Activated T-cell treated with anti-CD3 and anti-CD28 coated beads, Interleukin-2, amount 50 U/mL, for 4 hours (primary cell): ENCODE measurements at regions not wholly inside any gene's neighbourhood (a gene's known extent, or its start where the extent isn't known, plus 50 kb on each side); places are given as distances from the start of the nearest gene placed in this dataset.

Experiments
- ATAC-seq, 2 donors: fragments of 200-7000 bp; cut with Tn5 transposase; one replicate each; pipeline ENCODE4 v1.10.0; 2021
- DNase-seq: peaks from one replicate; pipeline ENCODE4 v3.0.0-alpha.2; 2020
- H3K27me3 Mint-ChIP-seq: one replicate; pipeline ENCODE4 v1.8.0; 2021; ENCODE audit warnings: low read depth, mixed read lengths
- H3K36me3 Mint-ChIP-seq: one replicate; pipeline ENCODE4 v1.8.0; 2022; ENCODE audit warnings: mixed read lengths; ENCODE audit not compliant: insufficient read depth
- H3K4me1 Mint-ChIP-seq: one replicate; pipeline ENCODE4 v1.8.0; 2021; ENCODE audit warnings: low read depth, mixed read lengths
- H3K4me3 Mint-ChIP-seq: one replicate; pipeline ENCODE4 v1.8.0; 2021; ENCODE audit warnings: mild to moderate bottlenecking, moderate library complexity, mixed read lengths
- H3K9me3 Mint-ChIP-seq: one replicate; pipeline ENCODE4 v1.8.0; 2021; ENCODE audit warnings: mixed read lengths

DNA sequence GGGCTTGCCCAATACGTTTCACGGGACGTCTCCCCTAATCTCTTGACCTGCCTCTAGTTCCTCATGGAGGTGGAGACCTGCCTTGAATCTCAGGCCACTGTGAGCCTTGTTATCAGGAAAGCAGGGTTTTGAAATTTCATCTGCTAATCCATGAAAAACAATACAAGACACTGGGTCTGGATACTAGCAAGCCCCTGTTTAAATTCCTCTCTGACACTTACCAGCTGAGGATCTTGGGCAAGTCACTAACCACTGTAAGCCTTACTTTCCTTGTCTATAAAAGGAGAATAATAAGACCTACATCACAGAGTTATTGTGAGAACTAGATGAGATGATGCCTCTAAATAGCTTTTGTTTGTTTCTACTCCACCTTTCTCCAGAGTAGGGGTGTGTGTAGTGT is 303.6 kb downstream of the FGFR2 start:
- H3K9me3 Mint-ChIP-seq = no peaks in the 10 kb centered on the region

DNA sequence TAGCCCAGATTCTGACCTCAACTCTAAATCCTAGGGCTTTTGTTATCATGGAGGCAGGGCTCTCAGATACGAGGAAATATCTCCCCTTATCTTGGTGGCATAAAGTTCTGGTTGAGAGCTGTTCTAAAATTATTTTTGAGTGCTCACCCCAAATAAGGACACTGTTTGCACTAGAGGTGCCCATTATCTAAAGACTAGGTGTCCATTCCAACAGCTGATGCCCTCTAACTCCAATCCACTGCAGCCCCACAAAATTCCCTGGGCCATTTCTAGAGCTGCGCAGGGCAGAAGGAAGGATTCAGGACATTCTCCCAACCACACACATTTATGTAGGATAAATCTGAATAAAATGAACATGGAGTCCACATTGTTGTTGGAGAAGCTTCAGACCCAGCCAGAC is 301.9 kb downstream of the FGFR2 start:
- peaks cover 6% of the 10 kb centered on the region for H3K9me3 Mint-ChIP-seq
- H3K4me1 Mint-ChIP-seq = no peaks in the 10 kb centered on the region
- no peak overlapping the region for H3K4me3 Mint-ChIP-seq
- DNase-seq (no peak), ATAC-seq (no peak)
- H3K27me3 Mint-ChIP-seq = peaks cover 6% of the 10 kb centered on the region
- no peaks in the 10 kb centered on the region for H3K36me3 Mint-ChIP-seq

More for the DNA sequence above, 303.6 kb downstream of the FGFR2 start:
- H3K36me3 Mint-ChIP-seq = no peaks in the 10 kb centered on the region
- H3K4me3 Mint-ChIP-seq = no peak overlapping the region
- DNase-seq (no peak), ATAC-seq (no peak)
- peaks cover 6% of the 10 kb centered on the region for H3K27me3 Mint-ChIP-seq
- no peaks in the 10 kb centered on the region for H3K4me1 Mint-ChIP-seq

DNA sequence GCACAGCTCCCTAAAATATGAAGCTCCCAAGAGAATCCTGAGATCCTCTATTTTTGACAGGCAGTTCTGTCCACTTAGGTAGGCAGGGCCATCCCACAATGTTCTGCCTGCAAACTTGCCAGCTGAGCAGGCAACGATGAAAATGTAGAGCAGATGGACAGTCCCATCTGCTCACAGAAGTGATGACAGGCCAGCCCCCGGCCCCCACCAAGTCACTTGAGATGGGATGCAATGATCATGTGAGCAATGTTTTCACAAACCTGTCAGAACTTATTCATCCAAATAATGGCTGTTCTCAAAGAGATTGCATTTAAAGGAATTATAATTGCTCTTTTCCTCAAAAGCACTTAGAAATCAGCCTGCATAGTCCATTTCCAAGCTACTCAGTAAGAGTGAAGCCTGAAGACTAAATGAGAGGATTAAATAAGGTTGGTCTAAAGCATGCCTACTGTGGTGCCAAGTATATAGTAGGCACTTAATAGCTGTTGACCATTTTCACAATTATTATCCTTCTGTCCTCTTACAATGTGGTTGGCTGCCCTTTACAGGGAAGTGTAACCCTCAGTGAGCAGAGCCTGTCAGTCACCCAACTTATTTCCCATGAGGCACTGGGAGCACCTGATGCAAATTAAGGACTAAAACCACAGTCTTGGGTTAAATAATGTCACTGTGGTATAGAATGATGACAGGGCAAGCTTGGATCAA is 301.2 kb downstream of the FGFR2 start:
- H3K4me1 Mint-ChIP-seq = no peaks in the 10 kb centered on the region
- ATAC-seq = no peak

DNA sequence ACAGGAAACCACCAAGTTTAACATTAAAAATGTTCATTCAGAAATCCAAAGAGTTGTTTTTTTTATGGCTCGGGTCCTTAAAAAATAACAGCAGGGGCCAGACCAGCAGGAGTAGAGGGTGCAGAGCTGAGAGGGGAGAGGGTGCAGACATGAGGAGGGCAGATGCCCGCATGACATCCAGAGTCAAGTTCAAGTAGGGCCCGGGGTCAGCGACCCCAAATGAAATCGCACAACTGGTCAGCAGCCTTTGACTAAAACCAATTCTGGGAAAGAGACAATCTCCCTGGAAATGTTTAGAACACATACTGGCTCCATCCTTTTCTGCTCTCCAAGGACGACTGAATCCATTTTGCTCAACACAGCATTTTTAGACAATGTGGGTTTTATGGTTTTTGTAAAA is 297.5 kb downstream of the FGFR2 start:
- DNase-seq = no peak
- no peaks in the 10 kb centered on the region for H3K36me3 Mint-ChIP-seq
- ATAC-seq = no peak
- H3K9me3 Mint-ChIP-seq = peaks cover 6% of the 10 kb centered on the region
- no peak overlapping the region for H3K4me3 Mint-ChIP-seq
- no peaks in the 10 kb centered on the region for H3K27me3 Mint-ChIP-seq
- H3K4me1 Mint-ChIP-seq = no peaks in the 10 kb centered on the region

More for the DNA sequence above, 301.2 kb downstream of the FGFR2 start:
- no peak overlapping the region for H3K4me3 Mint-ChIP-seq
- H3K9me3 Mint-ChIP-seq = peaks cover 6% of the 10 kb centered on the region
- no peak for DNase-seq
- no peaks in the 10 kb centered on the region for H3K36me3 Mint-ChIP-seq
- H3K27me3 Mint-ChIP-seq = peaks cover 6% of the 10 kb centered on the region

DNA sequence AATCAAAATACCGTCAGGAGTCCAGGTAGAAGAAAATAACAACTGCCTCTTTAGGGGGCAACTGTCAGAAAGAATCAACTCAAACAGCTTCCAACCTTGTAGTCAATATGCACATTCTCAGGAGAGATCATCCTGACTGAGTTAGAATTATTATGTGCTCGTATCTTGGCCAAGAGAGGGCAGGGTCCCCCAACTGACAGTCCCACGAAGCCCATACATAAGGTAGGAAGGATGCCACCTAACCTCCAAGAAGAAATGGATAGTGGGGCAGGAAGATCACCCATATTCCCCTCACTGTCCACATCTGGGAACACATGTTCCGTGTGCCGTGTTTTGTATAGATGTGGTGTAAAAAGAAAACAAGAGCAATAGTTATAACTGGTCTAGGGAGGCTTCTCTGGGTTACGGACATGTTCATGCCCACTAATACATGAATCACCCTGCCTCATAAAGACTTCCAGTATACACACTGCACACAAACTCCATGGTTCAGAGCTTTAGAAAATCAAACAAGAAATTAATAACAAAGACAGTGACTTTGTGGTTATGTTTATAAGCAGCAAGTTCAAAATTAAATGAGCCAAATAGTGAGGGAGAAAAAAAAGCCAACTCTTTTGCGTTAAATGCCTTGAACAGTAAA is 295.6 kb downstream of the FGFR2 start:
- Mint-ChIP-seq H3K36me3 (no peaks in the 10 kb centered on the region), H3K4me3 (no peak overlapping the region), H3K27me3 (no peaks in the 10 kb centered on the region), H3K9me3 (peaks cover 6% of the 10 kb centered on the region), H3K4me1 (no peaks in the 10 kb centered on the region)
- ATAC-seq = no peak
- DNase-seq = no peak

DNA sequence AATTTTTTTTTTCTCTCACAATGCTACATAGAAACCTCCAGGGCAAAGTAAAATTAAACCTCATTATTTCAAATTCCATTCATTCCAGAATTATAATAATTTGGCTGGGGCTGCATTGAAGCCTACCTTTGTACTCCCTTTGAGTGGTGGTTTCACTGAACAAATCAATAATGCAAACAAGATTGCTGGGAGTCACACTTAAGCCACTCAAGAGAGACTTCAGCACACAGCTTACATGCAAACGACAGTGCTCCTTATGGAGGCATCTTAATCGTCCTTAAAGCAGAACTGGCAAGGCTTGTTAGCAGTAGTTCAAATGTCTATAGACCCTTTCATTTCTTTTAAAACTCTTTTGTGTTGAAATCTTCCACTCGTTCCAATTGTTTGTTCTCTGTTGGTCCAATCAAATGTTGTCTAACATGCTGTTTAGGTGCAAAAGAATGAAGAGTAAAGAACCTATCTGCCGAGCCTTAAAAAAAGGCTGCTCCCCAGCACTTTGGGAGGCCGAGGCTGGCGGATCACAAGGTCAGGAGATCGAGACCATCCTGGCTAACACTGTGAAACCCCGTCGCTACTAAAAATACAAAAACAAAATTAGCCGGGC is 294.9 kb downstream of the FGFR2 start:
- Mint-ChIP-seq H3K4me1 (no peaks in the 10 kb centered on the region), H3K27me3 (no peaks in the 10 kb centered on the region), H3K4me3 (no peak overlapping the region), H3K9me3 (peaks cover 6% of the 10 kb centered on the region), H3K36me3 (no peaks in the 10 kb centered on the region)
- ATAC-seq (no peak), DNase-seq (no peak)

DNA sequence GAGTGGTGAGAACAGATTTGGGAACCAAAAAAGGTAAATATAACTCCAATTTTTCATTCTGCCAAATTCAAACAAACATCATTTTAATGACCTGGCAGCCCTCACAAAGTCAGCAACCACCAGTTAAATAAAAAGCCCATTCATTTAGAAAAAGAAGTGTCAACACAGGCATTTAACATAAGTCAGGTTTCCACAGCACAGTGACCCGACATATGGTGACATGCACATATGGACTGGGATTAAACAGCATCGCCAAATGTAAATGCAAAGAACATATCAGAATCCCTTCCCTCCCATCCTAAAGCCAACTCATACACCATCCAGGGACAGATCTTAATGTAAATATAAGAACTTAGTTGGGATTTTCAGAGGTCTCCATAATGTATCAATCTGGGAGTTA is 293.2 kb downstream of the FGFR2 start:
- Mint-ChIP-seq H3K4me1 (no peaks in the 10 kb centered on the region), H3K27me3 (no peaks in the 10 kb centered on the region), H3K36me3 (no peaks in the 10 kb centered on the region), H3K4me3 (no peak overlapping the region), H3K9me3 (peaks cover 6% of the 10 kb centered on the region)
- DNase-seq (no peak), ATAC-seq (no peak)

DNA sequence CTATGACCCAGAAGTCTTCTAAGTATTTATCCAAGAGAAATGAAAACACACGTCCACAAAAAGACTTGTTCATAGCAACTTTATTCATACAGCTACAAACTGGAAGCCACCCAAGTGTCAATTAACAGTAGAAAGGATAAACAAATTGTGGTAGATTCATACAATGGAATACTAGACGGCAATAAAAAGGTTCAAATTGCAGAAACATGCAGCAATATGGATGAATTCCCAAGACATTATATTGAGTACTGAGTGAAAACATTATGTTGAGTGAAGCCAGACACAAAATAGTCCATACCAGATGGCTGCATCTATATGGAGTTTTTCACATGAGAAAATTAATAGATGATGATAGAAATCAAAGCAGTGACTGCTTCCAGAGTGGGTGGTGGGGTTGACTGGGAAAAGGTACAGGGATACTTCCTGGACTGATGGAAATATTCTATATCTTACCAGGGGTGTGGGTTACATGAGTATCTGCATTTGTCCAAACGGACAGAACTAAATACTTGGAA is 292.0 kb downstream of the FGFR2 start:
- Mint-ChIP-seq H3K4me1 (no peaks in the 10 kb centered on the region), H3K4me3 (no peak overlapping the region), H3K27me3 (no peaks in the 10 kb centered on the region), H3K36me3 (no peaks in the 10 kb centered on the region), H3K9me3 (no peaks in the 10 kb centered on the region)
- DNase-seq (no peak), ATAC-seq (no peak)

DNA sequence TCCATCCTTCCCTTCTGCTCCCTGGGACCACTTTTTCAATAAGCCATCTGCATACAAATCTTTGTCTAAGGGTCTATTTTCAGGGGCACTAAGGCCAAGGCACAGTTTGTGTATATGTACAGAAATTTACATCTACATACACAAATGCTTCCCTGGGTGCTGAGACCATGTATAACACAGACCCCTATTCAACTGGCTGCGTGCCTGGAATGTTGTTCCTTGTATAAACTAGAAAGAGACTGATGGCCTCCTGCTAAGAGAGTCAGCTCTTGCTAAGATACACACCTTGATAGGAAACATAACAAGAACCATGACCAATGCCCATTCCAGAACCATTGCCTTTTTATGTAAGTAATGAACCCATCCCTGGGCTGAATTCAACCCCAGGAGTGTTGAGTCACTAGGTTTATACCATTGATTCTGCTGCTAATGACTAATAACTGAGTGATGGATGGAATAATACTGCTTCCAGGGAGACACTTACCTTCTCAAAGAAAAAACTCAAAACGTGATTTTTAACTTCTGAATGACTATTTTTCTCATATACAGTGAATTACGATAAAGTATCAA is 290.7 kb downstream of the FGFR2 start:
- no peaks in the 10 kb centered on the region for H3K27me3 Mint-ChIP-seq
- no peaks in the 10 kb centered on the region for H3K4me1 Mint-ChIP-seq
- no peaks in the 10 kb centered on the region for H3K9me3 Mint-ChIP-seq
- ATAC-seq = no peak
- DNase-seq = no peak
- no peak overlapping the region for H3K4me3 Mint-ChIP-seq
- no peaks in the 10 kb centered on the region for H3K36me3 Mint-ChIP-seq

DNA sequence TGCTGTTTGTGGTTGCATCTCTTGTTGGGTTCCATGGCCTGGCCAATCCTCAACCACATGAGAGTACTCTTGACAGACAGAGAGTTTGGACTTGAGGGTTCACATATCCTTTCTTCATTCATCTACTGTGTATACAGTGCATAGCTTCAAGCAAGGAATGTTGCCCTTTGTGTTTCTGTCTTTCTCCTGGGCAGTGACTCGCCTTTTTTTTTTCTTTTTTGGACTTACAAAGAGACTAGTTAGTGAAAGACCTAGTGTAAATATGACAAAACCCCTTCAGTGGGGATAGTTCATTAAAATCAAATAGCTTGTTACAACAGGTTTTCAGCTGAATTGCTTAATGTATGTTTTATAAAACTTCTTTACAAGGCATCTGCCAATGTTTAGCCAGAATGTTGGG is 290.2 kb downstream of the FGFR2 start:
- Mint-ChIP-seq H3K27me3 (no peaks in the 10 kb centered on the region), H3K4me1 (no peaks in the 10 kb centered on the region), H3K4me3 (no peak overlapping the region), H3K36me3 (no peaks in the 10 kb centered on the region), H3K9me3 (no peaks in the 10 kb centered on the region)
- no peak for ATAC-seq
- no peak for DNase-seq

DNA sequence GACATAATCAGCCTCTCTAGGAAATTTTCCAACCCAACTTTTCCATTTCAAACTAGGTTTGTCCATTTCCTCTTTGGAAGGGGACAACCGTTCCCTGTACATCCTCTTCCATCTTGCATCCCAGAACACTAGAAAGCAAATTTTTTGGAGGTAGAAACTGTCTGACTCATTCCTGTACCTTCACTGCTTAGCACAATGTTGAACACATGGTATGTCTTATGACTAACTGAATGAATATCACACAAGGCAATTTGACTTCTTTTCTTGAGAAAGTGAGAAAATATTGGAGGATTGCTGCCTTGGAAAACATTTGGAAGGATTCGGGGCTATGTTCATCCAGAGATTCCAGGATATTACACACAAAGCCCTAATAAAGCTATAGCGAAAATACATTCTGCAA is 289.1 kb downstream of the FGFR2 start:
- Mint-ChIP-seq H3K9me3 (no peaks in the 10 kb centered on the region), H3K27me3 (no peaks in the 10 kb centered on the region), H3K36me3 (no peaks in the 10 kb centered on the region), H3K4me1 (no peaks in the 10 kb centered on the region), H3K4me3 (no peak overlapping the region)
- ATAC-seq (no peak), DNase-seq (no peak)

DNA sequence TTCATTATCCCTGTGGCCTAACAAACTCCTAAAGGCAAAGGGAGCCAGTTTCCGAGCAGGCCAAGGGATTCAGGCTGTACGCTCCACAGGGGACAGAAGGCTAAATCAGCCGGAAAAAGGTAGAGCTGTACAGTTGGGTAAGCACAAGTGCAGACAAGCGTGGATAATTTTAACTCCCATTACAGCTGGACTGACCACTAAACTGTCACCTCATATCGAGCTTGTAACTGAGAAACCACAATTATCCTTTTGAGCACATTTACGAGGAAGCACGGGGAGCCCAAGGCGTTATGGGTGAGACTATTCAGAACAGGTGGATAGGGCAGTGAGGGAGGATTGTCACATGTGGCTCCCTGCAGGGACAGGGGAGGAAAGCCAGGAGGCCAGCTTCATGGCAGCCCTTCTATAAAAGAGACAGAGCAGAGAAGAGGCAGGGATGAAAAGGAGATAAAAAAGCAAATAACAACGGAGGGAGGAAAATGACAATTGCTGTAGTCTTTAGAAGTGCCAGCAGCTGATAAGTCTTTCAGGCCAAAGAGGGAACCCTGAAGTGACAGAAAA is 288.0 kb downstream of the FGFR2 start:
- no peak for DNase-seq
- H3K27me3 Mint-ChIP-seq = no peaks in the 10 kb centered on the region
- H3K9me3 Mint-ChIP-seq = no peaks in the 10 kb centered on the region
- H3K4me3 Mint-ChIP-seq = no peak overlapping the region
- no peak for ATAC-seq
- no peaks in the 10 kb centered on the region for H3K36me3 Mint-ChIP-seq
- H3K4me1 Mint-ChIP-seq = no peaks in the 10 kb centered on the region

DNA sequence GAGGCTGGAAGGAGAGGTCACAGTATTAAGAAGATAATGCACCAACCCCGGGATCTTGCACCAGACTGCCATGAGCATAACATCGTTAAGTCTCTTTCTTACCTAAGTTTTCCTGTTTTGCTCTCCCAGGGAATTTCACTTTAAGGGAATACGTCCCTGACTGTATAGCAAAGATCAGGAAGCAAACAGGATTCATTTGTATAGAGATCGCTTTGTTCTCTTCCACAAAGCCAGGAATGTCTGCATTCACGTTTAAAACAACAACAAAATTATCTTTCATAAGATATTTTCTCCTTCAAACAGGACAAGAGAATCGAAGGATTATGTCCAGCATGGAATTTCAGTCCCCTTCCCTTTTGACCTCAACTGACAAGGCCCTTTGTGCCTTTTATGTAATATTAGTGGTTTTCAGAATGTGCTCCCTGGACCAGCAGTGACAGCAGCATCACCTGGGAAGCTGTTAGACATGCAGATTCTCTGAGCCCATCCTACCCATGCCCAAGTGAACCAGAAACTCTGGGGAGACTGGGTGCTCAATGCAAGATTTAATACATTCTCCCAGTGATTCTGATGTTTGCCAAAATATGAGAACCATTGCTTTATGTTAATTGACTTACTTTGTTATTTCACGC is 286.3 kb downstream of the FGFR2 start:
- Mint-ChIP-seq H3K4me1 (no peaks in the 10 kb centered on the region), H3K4me3 (no peak overlapping the region), H3K36me3 (no peaks in the 10 kb centered on the region), H3K27me3 (no peaks in the 10 kb centered on the region), H3K9me3 (no peaks in the 10 kb centered on the region)
- ATAC-seq (no peak), DNase-seq (no peak)

DNA sequence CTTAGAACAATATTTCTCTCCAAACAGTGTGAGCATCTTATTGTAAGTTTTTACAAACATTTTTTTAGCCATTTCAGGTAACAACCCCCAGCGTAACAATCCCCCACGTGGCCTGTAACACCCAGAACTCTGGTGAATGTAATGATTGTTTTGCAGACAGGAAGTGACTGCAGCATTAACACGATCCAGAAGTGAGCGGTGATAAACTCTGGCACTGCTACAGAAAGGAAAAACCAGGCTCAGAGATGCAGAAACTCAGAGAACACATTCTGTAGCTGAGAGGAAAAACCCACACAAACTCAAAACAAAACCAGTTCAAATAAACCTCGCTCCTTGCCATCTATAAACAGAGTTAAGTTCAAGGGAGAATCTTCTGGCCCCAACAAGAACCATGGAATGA is 285.7 kb downstream of the FGFR2 start:
- no peak overlapping the region for H3K4me3 Mint-ChIP-seq
- H3K9me3 Mint-ChIP-seq = no peaks in the 10 kb centered on the region
- H3K36me3 Mint-ChIP-seq = no peaks in the 10 kb centered on the region

More for the DNA sequence above, 285.7 kb downstream of the FGFR2 start:
- DNase-seq (no peak), ATAC-seq (no peak)
- no peaks in the 10 kb centered on the region for H3K27me3 Mint-ChIP-seq
- H3K4me1 Mint-ChIP-seq = no peaks in the 10 kb centered on the region
